ENCODE measurements at regions not wholly inside any gene's neighbourhood (a gene's known extent, or its start where the extent isn't known, plus 50 kb on each side); places are given as distances from the start of the nearest gene placed in this dataset.
A peak's percentile ranks its signal among the peaks of the same experiment; 100 is the strongest.

GRCh38 chr6:164917211-164917610 is 392.2 kb downstream of the C6orf118 start:
- DNase-seq (ENCODE audit: low read depth, low spot score), result no peak

GRCh38 chr6:164916087-164916486 is 393.3 kb downstream of the C6orf118 start:
- no peak for DNase-seq (ENCODE audit: low read depth, low spot score)

DNA sequence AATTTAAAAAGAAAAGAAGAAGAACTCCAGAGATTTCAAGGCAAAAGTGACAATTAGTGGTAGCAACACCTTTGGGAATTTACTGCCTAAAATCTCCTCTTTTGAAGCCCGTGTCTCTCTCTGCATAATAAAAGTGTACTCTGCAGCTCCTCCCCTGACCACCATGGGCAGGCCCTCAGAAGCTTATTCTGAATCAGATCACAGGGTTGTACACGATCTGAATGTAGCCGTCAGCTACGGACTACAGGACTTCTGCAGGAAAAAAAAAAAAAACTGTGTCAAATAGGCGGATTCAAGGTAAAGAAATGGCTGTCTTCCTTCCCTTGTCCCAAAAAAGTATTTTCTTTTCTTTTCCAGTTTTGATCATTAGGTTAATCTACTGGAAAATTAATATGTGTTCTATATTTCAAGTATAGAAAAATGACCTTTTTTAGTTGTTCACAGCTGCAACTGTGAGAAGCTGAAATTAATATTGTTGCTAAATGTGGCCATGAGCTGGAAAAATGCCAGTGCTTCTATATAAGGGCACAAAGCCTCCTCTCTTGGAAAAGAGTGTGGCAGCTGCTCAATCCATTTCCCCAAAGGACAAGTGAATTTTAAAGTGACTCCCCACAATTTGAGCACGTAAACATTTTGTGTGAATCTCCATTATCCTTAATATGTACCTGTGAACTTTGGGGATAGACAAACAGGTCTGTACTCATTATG is 397.4 kb downstream of the C6orf118 start:
- no peak for DNase-seq (ENCODE audit: low read depth, low spot score)

DNA sequence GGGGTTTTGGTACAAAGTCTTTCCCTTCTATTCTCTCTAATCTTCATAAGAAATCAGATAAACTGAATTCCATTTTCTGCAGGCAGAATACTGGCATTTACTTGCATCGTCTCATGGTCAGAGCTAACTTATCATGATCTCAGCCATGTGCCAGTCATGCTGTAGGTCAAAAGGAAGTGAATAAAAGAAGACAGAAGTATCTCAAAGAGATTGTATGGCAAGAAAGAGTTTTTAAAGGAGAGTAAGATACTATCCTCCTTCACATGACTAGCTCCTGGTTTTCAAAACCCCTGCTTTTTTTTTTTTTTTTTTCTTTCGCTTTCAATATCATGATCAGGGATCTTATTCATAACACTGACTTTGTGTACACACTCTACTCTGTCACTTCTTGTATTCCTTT is 398.3 kb downstream of the C6orf118 start:
- no peak for DNase-seq (ENCODE audit: low read depth, low spot score)

GRCh38 chr6:164906766-164907165 is 402.6 kb downstream of the C6orf118 start:
- no peak for DNase-seq (ENCODE audit: low read depth, low spot score)

DNA sequence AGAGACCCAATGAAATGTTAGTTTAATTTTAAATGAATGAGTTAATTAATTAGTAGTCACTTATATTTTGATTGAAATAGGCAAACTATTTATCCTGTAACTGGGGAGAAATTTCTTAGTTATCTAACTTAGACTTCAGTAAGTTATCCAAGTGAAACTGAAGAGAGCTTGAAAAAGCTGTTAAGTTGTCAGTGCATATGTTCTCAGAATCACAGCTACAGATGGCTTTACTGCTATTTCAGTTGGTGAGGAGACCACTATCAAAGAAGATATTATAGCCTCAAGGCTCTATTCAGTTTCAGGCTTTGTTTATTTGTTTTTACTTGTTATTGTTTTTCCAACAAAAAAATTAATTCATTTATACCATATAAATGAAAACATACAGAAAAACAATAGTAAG is 404.1 kb downstream of the C6orf118 start:
- DNase-seq (ENCODE audit: low read depth, low spot score), result no peak

DNA sequence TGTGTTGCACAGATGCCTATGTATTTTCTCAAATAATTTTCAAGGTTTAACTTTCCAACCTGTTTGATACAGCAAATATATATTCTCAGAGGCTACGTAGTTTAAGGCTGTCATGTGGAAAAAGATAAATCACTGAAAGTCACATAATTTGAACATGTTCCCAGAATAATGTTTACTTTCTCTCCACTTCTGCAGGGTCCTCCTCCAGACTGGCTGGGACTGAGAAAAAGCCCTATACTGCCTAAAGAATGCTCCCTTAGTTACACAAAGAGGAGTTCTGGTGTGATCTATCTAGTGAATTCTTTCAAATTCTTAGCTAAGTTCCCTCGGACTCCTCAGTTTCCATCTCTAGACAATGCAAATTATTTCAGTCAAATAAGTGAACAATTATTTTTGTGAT is 411.0 kb downstream of the C6orf118 start:
- DNase-seq (ENCODE audit: low read depth, low spot score), result no peak

GRCh38 chr6:164897523-164898235 is 411.7 kb downstream of the C6orf118 start:
- no peak for DNase-seq (ENCODE audit: low read depth, low spot score)

GRCh38 chr6:164889980-164890379 is 419.4 kb downstream of the C6orf118 start:
- no peak for DNase-seq (ENCODE audit: low read depth, low spot score)

DNA sequence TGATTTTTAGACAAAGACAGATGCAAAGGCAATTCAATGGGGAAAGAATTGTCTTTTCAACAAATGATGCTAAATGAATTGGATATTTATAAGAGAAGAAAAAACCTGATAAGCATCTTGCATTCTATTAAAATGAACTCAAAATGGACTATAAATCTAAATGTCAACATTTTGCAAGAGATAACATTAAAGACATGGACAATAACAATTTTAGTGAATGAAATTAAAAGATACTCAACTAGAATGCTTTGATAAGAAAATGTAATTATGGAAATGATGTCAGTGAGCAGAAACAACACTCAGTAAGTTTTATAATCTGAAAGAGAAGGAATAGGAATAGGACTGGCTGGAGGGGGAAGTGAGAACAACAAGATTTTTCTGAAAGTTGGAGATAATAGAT is 421.7 kb downstream of the C6orf118 start:
- no peak for DNase-seq (ENCODE audit: low read depth, low spot score)

GRCh38 chr6:164882236-164882635 is 427.2 kb downstream of the C6orf118 start:
- DNase-seq (ENCODE audit: low read depth, low spot score), result peak; percentile 5

DNA sequence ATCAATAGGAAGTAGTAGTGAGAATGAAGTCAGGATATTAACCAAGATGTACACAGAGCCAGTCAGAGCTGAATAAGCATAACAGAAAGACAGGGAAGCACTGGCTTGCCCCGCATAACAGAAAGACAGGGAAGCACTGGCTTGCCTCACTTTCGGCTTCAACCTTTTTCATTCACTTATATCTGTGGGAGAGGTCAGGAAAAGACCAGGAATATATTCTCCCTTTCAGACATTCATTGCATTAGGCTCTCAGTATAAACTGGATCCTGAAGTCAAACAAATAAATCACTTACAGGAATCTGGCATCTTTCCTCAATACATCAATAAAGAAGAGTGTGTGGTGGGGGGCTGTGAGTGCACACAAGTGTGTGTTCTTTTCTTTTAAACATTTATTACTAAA is 437.6 kb downstream of the C6orf118 start:
- DNase-seq (ENCODE audit: low read depth, low spot score), result no peak

DNA sequence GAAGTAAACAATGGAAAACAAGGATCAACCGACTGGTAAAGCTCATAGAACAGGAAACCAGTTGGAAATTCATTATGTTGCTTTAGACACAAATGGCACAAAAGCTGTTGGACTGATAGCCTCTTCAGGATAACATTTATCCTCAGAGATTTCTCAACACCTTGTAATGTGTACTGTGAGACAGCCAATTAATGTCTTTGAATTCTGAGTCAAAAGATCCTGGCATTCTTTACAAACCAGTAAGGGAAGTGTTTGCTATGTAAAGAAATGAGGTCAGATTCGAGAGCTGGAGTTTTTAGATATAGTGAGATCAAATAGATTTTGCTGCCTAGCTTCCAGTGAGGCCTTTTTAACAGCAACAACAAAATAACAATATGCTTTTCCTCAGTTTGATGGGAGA is 439.2 kb downstream of the C6orf118 start:
- no peak for DNase-seq (ENCODE audit: low read depth, low spot score)

GRCh38 chr6:164861967-164862366 is 447.4 kb downstream of the C6orf118 start:
- DNase-seq (ENCODE audit: low read depth, low spot score), result no peak

- DNase-seq (ENCODE audit: low read depth, low spot score), result no peak
These were observed 449.6 kb downstream of the C6orf118 start for GRCh38 chr6:164859816-164860215.

GRCh38 chr6:164856138-164856537 is 453.3 kb downstream of the C6orf118 start:
- DNase-seq (ENCODE audit: low read depth, low spot score), result no peak

- no peak for DNase-seq (ENCODE audit: low read depth, low spot score)
These were observed 454.1 kb downstream of the C6orf118 start for GRCh38 chr6:164855281-164855680.

DNA sequence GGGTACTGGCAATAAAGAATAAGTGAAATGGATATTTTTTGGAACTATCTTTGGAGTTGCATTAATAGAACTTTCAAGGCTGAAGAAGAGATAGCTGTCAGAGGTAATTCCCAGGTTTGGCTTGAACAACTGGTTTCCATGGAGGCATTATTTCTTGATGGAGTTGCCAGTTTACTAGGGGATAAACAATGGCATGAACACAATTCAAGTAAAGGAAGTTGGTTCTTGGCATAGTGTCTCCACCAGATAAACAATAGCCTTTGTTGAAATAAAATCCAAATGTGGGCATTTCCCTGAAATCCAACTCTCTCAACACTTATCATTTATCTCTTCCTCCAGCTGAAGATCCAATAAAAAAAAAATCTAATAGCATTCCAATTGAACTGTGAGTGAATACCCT is 454.9 kb downstream of the C6orf118 start:
- DNase-seq (ENCODE audit: low read depth, low spot score), result no peak

- no peak for DNase-seq (ENCODE audit: low read depth, low spot score)
These were observed 463.6 kb downstream of the C6orf118 start for GRCh38 chr6:164845773-164846172.

DNA sequence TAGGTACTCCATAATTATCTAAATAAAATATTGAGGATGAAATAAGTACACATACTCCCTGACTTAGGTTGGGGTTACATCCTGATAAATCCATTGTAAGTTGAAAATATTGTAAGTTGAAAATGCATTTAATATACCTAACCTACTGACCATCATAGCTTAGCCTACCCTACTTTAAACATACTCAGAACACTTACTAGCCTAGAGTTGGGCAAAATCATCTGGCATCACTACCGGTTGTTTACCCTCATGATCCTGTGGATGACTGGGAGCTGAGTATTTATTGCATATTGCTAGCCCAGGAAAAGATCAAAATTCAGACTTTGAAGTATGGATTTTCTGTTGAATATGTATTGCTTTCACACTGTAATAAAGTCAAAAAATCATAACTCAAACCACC is 467.3 kb downstream of the C6orf118 start:
- DNase-seq (ENCODE audit: low read depth, low spot score), result no peak

GRCh38 chr6:164838068-164838615 is 471.3 kb downstream of the C6orf118 start:
- DNase-seq (ENCODE audit: low read depth, low spot score), result no peak

DNA sequence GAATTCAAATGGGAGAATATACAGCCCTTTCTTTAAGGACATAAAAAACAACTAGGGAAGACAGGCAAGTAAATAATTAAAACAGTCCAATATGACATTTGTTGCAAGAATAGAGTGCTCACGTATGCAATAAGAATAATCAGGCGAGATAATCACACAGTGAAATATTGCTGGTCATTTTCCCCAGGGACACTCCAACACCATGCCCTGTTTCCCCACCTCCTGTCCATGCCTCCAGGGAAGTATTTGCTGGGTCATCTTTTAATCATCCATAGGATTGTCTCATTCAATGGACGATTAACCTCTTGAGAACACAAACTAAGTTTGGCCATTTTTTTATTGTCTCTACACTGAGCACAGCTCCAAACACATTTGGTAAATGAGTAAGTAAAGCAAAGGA is 472.9 kb downstream of the C6orf118 start:
- DNase-seq (ENCODE audit: low read depth, low spot score), result no peak

- DNase-seq (ENCODE audit: low read depth, low spot score), result no peak
These were observed 477.0 kb downstream of the C6orf118 start for GRCh38 chr6:164832410-164832809.
